Fibroblast of skin of right quadriceps (primary cell): ENCODE measurements at regions not wholly inside any gene's neighbourhood (a gene's known extent, or its start where the extent isn't known, plus 50 kb on each side); places are given as distances from the start of the nearest gene placed in this dataset.
"Not testable (repeated sequence)": the region's sequence is repeated elsewhere in the genome, so short reads cannot be mapped to it uniquely, and the experiment has no call there.

Experiments used
- DNase-seq: peaks from one replicate; pipeline ENCODE4 v3.0.0-alpha.2; 2013

- DNase-seq, result no peak
Measured at GRCh38 chr12:66776974-66777373, 98.1 kb upstream of the GRIP1 start.

- DNase-seq, result no peak
Measured at GRCh38 chr12:66779466-66779865, 100.6 kb upstream of the GRIP1 start.

- no peak for DNase-seq
Measured at GRCh38 chr12:66786531-66787308, 107.8 kb upstream of the GRIP1 start.

- no peak for DNase-seq
Measured at GRCh38 chr12:66799551-66799950, 120.7 kb upstream of the GRIP1 start.

GRCh38 chr12:66800046-66800445 lies 121.2 kb upstream of the GRIP1 start:
- no peak for DNase-seq

- no peak for DNase-seq
Measured at GRCh38 chr12:66803930-66804329, 125.1 kb upstream of the GRIP1 start.

GRCh38 chr12:66804563-66804974 lies 125.7 kb upstream of the GRIP1 start:
- DNase-seq, result no peak

- no peak for DNase-seq
Measured at GRCh38 chr12:66808606-66809005, 129.7 kb upstream of the GRIP1 start.

GRCh38 chr12:66813137-66813892 lies 134.4 kb upstream of the GRIP1 start:
- peak; percentile 11 for DNase-seq

GRCh38 chr12:66819587-66819986 lies 140.7 kb upstream of the GRIP1 start:
- DNase-seq, result no peak

- DNase-seq, result no peak
Measured at GRCh38 chr12:66822961-66823360, 144.1 kb upstream of the GRIP1 start.

- peak; percentile 7 for DNase-seq
Measured at GRCh38 chr12:66823857-66824570, 145.1 kb upstream of the GRIP1 start.

GRCh38 chr12:66825921-66826320 lies 147.0 kb upstream of the GRIP1 start:
- not testable (repeated sequence) for DNase-seq

GRCh38 chr12:66829660-66830325 lies 150.9 kb upstream of the GRIP1 start:
- no peak for DNase-seq

- no peak for DNase-seq
Measured at GRCh38 chr12:66831495-66831894, 152.6 kb upstream of the GRIP1 start.

GRCh38 chr12:66832997-66833396 lies 154.1 kb upstream of the GRIP1 start:
- DNase-seq, result no peak

- no peak for DNase-seq
Measured at GRCh38 chr12:66836623-66837310, 157.9 kb upstream of the GRIP1 start.

- no peak for DNase-seq
Measured at GRCh38 chr12:66837311-66837627, 158.4 kb upstream of the GRIP1 start.

GRCh38 chr12:66838366-66838765 lies 159.5 kb upstream of the GRIP1 start:
- DNase-seq, result no peak

- DNase-seq, result no peak
Measured at GRCh38 chr12:66848967-66849366, 170.1 kb upstream of the GRIP1 start.

- no peak for DNase-seq
Measured at GRCh38 chr12:66851134-66851533, 172.3 kb upstream of the GRIP1 start.

- DNase-seq, result no peak
Measured at GRCh38 chr12:66852091-66852490, 173.2 kb upstream of the GRIP1 start.

GRCh38 chr12:66852765-66853164 lies 173.9 kb upstream of the GRIP1 start:
- no peak for DNase-seq
